ENCODE measurements at regions not wholly inside any gene's neighbourhood (a gene's known extent, or its start where the extent isn't known, plus 50 kb on each side); places are given as distances from the start of the nearest gene placed in this dataset.
"Not testable (repeated sequence)": the region's sequence is repeated elsewhere in the genome, so short reads cannot be mapped to it uniquely, and the experiment has no call there.

DNA sequence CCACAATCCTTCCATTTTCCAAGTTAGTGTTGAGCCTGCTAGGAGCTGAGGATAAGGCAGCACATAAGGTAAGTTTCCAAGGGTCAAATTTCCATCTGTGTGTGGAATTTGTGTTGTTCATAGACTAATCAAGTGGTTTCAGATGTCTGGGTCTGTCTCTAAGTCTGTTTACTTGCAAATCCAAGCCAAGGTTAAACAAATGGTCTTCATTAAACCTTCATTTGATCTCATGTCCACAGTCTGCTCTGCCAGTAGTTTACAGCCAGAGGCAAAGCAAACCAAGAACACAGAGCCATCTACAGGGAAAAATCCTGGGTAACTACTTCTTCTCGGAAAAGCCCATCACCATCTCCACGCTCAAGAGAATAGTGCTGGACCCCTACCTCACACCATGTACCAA lies 5450.2 kb upstream of the TPTE start:
- not testable (repeated sequence) for H3K4me1 ChIP-seq (ENCODE audit: control insufficient read depth, insufficient read depth, low read length); H3K36me3 ChIP-seq (ENCODE audit: control insufficient read depth, insufficient read depth, low read length); H3K9ac ChIP-seq (ENCODE audit: low read length); H3K4me3 ChIP-seq (ENCODE audit: low read length); H3K27ac ChIP-seq (ENCODE audit: low read depth, low read length); H3K27me3 ChIP-seq (ENCODE audit: control insufficient read depth, insufficient read depth, low read length)

- H3K27me3 ChIP-seq (ENCODE audit: control insufficient read depth, insufficient read depth, low read length); H3K27ac ChIP-seq (ENCODE audit: low read depth, low read length); H3K36me3 ChIP-seq (ENCODE audit: control insufficient read depth, insufficient read depth, low read length); H3K4me3 ChIP-seq (ENCODE audit: low read length); H3K4me1 ChIP-seq (ENCODE audit: control insufficient read depth, insufficient read depth, low read length); H3K9ac ChIP-seq (ENCODE audit: low read length): not testable (repeated sequence)
These were observed 5444.5 kb upstream of the TPTE start for GRCh38 chr21:5076854-5077253.

- H3K27ac ChIP-seq (ENCODE audit: low read depth, low read length); H3K9ac ChIP-seq (ENCODE audit: low read length); H3K4me3 ChIP-seq (ENCODE audit: low read length); H3K27me3 ChIP-seq (ENCODE audit: control insufficient read depth, insufficient read depth, low read length); H3K4me1 ChIP-seq (ENCODE audit: control insufficient read depth, insufficient read depth, low read length); H3K36me3 ChIP-seq (ENCODE audit: control insufficient read depth, insufficient read depth, low read length): not testable (repeated sequence)
These were observed 5442.0 kb upstream of the TPTE start for GRCh38 chr21:5079361-5079760.

DNA sequence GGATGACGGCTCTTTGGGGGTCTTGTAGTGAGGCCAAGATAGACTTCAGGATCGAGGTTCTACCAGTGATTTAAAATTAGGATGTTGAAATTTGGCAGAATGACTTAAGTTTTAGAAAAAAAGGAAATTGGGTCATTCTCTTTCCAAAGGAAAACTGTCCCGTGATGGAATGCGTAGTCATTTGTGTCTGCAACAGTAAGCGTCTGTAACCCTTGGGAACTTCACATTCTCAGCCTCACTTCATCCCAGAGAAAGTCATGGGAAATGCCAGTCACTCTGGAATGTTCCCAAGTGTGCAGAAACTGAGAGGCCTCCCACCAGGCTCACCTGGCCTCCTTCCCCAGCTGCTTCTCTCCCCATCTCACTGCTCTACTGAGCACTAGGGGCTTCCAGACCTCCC lies 5441.4 kb upstream of the TPTE start:
- H3K9ac ChIP-seq (ENCODE audit: low read length); H3K36me3 ChIP-seq (ENCODE audit: control insufficient read depth, insufficient read depth, low read length); H3K27me3 ChIP-seq (ENCODE audit: control insufficient read depth, insufficient read depth, low read length); H3K27ac ChIP-seq (ENCODE audit: low read depth, low read length); H3K4me1 ChIP-seq (ENCODE audit: control insufficient read depth, insufficient read depth, low read length); H3K4me3 ChIP-seq (ENCODE audit: low read length): not testable (repeated sequence)

DNA sequence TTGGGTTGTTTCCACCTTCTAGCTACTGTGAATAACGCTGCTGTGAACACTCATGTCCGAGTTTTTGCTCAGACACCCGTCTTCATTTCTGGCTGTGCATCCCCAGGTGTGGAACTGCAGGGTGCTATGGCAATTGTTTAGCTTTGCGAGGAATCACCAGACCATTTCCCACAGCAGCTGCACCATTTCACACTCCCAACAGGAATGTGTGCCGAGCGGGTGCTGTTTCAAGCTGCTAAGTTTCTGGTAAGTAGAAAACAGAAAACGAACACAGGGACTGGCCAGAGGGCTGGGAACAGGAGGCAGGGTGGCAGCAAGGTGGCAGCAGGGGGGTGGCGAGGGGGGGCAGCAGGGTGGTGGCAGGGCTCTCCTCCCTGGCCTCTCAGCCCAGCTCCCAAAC lies 5437.1 kb upstream of the TPTE start:
- not testable (repeated sequence) for H3K4me1 ChIP-seq (ENCODE audit: control insufficient read depth, insufficient read depth, low read length); H3K27ac ChIP-seq (ENCODE audit: low read depth, low read length); H3K9ac ChIP-seq (ENCODE audit: low read length); H3K36me3 ChIP-seq (ENCODE audit: control insufficient read depth, insufficient read depth, low read length); H3K27me3 ChIP-seq (ENCODE audit: control insufficient read depth, insufficient read depth, low read length); H3K4me3 ChIP-seq (ENCODE audit: low read length)

DNA sequence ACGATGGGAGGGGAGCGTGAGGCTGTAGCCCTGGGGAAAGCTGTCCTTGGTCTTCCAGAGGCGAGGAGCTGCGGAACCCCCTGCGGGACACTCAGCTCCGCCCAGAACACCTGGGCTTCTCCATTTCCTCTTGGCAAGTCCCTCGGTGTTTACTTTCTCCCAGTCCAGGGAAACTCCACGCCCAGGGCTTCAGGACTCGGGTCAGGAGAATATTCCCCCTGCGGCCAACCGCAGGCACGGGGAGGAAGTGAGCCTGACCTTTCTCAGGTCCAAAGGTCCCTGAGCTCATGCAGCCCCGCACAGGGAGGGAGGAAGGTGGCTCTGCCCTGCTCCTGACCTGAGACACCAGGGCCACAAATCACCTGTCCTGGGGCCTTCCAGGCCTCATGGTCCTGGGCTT lies 5435.9 kb upstream of the TPTE start:
- H3K4me3 ChIP-seq (ENCODE audit: low read length); H3K9ac ChIP-seq (ENCODE audit: low read length); H3K36me3 ChIP-seq (ENCODE audit: control insufficient read depth, insufficient read depth, low read length); H3K27ac ChIP-seq (ENCODE audit: low read depth, low read length); H3K4me1 ChIP-seq (ENCODE audit: control insufficient read depth, insufficient read depth, low read length); H3K27me3 ChIP-seq (ENCODE audit: control insufficient read depth, insufficient read depth, low read length): not testable (repeated sequence)

DNA sequence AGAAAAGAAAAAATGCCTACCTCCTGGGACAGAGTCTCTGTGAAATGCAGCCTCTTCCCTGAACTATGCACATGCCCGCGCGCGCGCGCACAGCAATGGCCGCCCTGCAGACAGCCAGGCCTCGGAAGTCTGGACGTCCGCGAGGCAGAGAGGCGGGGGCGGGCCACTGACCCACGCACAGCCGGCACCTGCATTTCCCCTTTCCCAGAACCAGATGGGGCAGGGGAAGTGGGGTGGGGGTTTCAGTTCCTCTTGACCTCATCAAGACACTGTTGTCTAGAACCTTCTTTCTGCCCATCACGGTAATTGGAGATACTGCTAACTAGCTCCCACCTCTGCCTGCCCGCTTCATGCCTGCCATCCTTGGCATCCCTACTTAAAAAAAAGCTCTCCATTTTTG lies 5435.0 kb upstream of the TPTE start:
- H3K27ac ChIP-seq (ENCODE audit: low read depth, low read length); H3K27me3 ChIP-seq (ENCODE audit: control insufficient read depth, insufficient read depth, low read length); H3K4me3 ChIP-seq (ENCODE audit: low read length); H3K9ac ChIP-seq (ENCODE audit: low read length); H3K36me3 ChIP-seq (ENCODE audit: control insufficient read depth, insufficient read depth, low read length); H3K4me1 ChIP-seq (ENCODE audit: control insufficient read depth, insufficient read depth, low read length): not testable (repeated sequence)

GRCh38 chr21:5088820-5089219 lies 5432.6 kb upstream of the TPTE start:
- H3K36me3 ChIP-seq (ENCODE audit: control insufficient read depth, insufficient read depth, low read length); H3K4me3 ChIP-seq (ENCODE audit: low read length); H3K4me1 ChIP-seq (ENCODE audit: control insufficient read depth, insufficient read depth, low read length); H3K27me3 ChIP-seq (ENCODE audit: control insufficient read depth, insufficient read depth, low read length); H3K27ac ChIP-seq (ENCODE audit: low read depth, low read length); H3K9ac ChIP-seq (ENCODE audit: low read length): not testable (repeated sequence)

- H3K36me3 ChIP-seq (ENCODE audit: control insufficient read depth, insufficient read depth, low read length); H3K4me1 ChIP-seq (ENCODE audit: control insufficient read depth, insufficient read depth, low read length); H3K9ac ChIP-seq (ENCODE audit: low read length); H3K27me3 ChIP-seq (ENCODE audit: control insufficient read depth, insufficient read depth, low read length); H3K27ac ChIP-seq (ENCODE audit: low read depth, low read length); H3K4me3 ChIP-seq (ENCODE audit: low read length): not testable (repeated sequence)
These were observed 5431.8 kb upstream of the TPTE start for GRCh38 chr21:5089399-5090089.

DNA sequence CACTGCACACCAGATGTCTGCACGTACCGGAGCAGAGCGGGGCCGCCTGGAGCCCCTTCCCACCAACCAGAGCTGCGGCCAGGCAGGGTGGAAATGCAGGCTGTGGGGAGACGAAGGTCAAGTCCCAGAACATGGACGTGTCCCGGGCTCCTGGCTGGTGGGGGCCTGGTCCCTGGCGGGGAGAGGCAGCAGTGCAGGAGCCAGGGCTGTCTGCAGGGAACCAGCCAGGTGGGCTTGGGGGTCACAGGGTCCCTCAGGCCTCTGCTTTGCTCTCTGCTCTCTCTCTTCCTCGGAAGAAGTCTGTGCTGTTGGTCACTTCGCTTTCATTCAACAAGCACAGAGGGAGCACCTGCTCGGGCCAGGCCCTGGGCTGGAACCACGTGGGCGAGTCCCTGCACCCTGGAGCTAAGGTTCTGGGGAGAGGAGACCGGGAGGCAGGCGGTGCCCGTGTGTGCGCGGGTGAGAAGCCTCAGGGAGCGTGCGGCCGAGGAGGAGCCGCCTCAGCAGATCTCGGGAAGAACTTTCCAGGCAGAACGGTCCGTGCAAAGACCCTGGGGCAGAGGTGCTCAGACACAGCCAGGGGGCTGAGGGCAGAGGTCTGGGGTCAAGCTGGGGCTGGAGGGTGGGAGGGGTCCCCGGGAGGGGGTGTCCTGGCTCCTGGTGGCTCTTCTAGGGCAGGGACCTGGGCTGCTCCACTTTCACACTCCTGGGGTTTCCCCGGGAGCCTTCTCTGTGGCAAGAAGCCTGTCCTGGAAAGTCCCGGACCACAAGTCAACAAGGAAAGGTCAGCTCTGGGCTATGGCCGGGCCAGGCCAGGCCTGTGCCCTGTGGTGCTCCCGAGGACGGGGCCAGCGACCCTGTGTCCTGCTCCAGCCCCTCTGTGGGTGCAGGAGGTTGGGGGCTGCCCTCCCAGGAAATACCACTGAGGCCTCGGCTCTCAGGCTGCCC lies 5431.0 kb upstream of the TPTE start:
- not testable (repeated sequence) for H3K4me1 ChIP-seq (ENCODE audit: control insufficient read depth, insufficient read depth, low read length); H3K27ac ChIP-seq (ENCODE audit: low read depth, low read length); H3K36me3 ChIP-seq (ENCODE audit: control insufficient read depth, insufficient read depth, low read length); H3K27me3 ChIP-seq (ENCODE audit: control insufficient read depth, insufficient read depth, low read length); H3K9ac ChIP-seq (ENCODE audit: low read length); H3K4me3 ChIP-seq (ENCODE audit: low read length)

DNA sequence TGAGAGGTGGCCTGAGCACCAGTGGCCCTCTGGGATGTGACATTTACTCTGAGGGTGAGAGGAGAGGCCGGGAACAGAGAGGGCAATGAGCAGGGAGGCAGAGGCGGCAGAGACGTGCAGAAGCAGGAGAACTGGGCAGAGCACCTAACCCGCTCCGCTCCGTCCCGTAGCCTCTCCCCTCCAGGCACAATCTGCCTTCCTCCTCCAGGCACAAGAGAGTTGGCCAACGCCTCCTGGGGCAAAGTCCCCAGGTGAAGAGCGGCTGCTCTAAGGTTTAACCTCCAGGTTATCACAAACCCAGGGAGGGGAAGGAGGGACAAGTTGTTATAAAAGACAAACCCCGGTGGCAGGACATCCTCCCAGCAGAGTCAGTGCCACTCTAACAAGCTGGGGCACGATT lies 5430.1 kb upstream of the TPTE start:
- H3K27ac ChIP-seq (ENCODE audit: low read depth, low read length); H3K36me3 ChIP-seq (ENCODE audit: control insufficient read depth, insufficient read depth, low read length); H3K9ac ChIP-seq (ENCODE audit: low read length); H3K27me3 ChIP-seq (ENCODE audit: control insufficient read depth, insufficient read depth, low read length); H3K4me1 ChIP-seq (ENCODE audit: control insufficient read depth, insufficient read depth, low read length); H3K4me3 ChIP-seq (ENCODE audit: low read length): not testable (repeated sequence)

DNA sequence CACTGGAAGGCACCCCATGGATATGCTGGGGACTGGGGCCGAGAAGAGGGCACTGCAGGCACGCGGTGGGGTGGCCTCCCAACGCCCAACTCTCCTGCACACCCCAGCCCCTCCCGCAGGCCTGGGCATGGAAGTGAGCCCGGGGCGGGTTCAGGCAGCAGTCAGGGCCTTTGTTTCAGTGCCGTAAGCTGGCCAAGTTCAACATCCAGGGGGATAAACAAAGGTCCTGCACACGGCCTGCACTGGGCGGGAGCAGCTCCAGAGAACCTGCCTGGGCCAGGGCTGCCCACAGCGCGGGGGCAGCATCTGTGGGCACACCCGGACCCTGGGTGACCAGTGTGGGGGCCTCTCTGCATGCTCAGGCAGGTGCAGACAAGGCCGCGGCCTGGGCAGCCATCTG lies 5425.8 kb upstream of the TPTE start:
- not testable (repeated sequence) for H3K4me1 ChIP-seq (ENCODE audit: control insufficient read depth, insufficient read depth, low read length); H3K27ac ChIP-seq (ENCODE audit: low read depth, low read length); H3K9ac ChIP-seq (ENCODE audit: low read length); H3K36me3 ChIP-seq (ENCODE audit: control insufficient read depth, insufficient read depth, low read length); H3K27me3 ChIP-seq (ENCODE audit: control insufficient read depth, insufficient read depth, low read length); H3K4me3 ChIP-seq (ENCODE audit: low read length)

All from rectal smooth muscle tissue (tissue), 1 donor.